ENCODE measurements at regions not wholly inside any gene's neighbourhood (a gene's known extent, or its start where the extent isn't known, plus 50 kb on each side); places are given as distances from the start of the nearest gene placed in this dataset.

DNA sequence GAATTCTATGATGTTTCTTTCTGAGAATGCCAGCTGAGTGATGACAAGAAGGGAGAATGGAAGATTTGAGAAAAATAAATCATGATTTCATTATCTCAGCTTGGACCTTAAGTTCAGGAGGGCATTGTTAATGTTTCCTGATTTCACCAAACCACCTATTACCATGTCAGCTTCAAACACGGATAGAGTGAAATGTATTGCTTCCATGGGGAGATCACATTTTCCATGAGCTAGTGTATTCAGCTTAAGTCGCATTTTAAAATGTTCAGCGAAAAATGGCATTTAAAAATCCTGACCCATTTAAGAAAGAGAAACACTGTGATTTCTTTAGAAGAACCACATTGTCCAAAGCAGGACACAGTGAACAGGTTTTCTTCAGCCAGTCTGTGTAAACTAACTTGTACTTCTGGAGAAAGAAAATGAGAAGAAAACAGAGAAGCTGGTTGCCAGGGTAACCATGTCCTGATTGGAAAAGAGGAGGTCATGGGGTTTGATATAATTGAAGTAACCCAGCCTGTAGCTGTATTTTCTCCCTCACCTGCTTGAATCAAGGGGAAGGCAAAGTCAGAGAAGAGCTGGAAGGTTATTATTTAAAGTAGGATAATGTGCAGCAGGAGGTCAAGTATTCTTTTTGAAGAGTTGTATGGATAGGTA is 684.1 kb upstream of the NRSN1 start:
- Histone ChIP-seq H3K9me3 (ENCODE audit: insufficient read depth, low read length) (no peaks in the 10 kb centered on the region), H2AFZ (ENCODE audit: low read depth, low read length) (no peak overlapping the region), H3K4me3 (ENCODE audit: low read length) (no peak overlapping the region), H3K36me3 (replicated peaks; ENCODE audit: low read depth, low read length) (no peaks in the 10 kb centered on the region), H3K27ac (ENCODE audit: low read length) (no peak overlapping the region), H4K20me1 (ENCODE audit: insufficient read depth, low read length) (no peaks in the 10 kb centered on the region), H3K4me2 (ENCODE audit: low read length) (no peak overlapping the region), H3K4me1 (ENCODE audit: low read length) (0 out of 2 replicates have a peak, but pooled peaks cover 7% of the 10 kb centered on the region), H3K9ac (ENCODE audit: low read length) (no peak overlapping the region), H3K79me2 (ENCODE audit: low read length) (no peaks in the 10 kb centered on the region), H3K27me3 (ENCODE audit: low read depth, low read length) (no peaks in the 10 kb centered on the region)
- TF ChIP-seq EZH2phosphoT487 (IDR thresholded peaks at IDR 0.05; ENCODE audit: low read depth): no peak
- TF ChIP-seq, protein P1, sequence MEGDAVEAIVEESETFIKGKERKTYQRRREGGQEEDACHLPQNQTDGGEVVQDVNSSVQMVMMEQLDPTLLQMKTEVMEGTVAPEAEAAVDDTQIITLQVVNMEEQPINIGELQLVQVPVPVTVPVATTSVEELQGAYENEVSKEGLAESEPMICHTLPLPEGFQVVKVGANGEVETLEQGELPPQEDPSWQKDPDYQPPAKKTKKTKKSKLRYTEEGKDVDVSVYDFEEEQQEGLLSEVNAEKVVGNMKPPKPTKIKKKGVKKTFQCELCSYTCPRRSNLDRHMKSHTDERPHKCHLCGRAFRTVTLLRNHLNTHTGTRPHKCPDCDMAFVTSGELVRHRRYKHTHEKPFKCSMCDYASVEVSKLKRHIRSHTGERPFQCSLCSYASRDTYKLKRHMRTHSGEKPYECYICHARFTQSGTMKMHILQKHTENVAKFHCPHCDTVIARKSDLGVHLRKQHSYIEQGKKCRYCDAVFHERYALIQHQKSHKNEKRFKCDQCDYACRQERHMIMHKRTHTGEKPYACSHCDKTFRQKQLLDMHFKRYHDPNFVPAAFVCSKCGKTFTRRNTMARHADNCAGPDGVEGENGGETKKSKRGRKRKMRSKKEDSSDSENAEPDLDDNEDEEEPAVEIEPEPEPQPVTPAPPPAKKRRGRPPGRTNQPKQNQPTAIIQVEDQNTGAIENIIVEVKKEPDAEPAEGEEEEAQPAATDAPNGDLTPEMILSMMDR (IDR thresholded peaks at IDR 0.05; ENCODE audit: low read depth, low read length): no peak

DNA sequence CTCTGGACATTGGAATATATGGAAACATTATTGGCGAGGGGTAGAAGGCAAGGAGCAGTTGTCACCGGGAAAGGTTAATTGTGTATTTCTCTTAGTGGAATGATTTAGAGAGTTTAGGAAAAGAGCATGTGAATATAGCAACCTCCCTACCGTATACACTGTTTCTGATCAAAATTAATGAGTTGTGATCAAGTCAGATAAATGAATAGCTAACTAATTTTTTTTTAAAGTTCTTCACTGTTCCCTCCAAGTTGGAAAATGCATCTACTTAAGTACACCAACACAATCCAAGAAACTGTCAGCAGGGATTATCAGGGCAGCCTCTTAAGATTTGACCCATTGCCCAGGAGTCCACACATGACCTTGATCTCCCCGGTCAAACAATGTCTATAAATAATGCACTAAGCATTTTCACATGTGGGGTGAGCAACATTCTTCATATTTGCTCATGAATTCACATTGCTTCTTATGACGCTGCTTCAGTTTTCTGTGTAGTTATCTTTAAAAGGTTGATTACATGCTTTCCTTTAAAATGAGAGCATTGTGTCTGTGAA is 680.8 kb upstream of the NRSN1 start:
- H3K9ac ChIP-seq (ENCODE audit: low read length): no peak overlapping the region
- H4K20me1 ChIP-seq (ENCODE audit: insufficient read depth, low read length): no peaks in the 10 kb centered on the region
- no peak overlapping the region for H3K4me2 ChIP-seq (ENCODE audit: low read length)
- no peaks in the 10 kb centered on the region for H3K9me3 ChIP-seq (ENCODE audit: insufficient read depth, low read length)
- no peaks in the 10 kb centered on the region for H3K79me2 ChIP-seq (ENCODE audit: low read length)
- 0 out of 2 replicates have a peak, but pooled peaks cover 7% of the 10 kb centered on the region for H3K4me1 ChIP-seq (ENCODE audit: low read length)
- no peak overlapping the region for H2AFZ ChIP-seq (ENCODE audit: low read depth, low read length)
- no peaks in the 10 kb centered on the region for H3K36me3 ChIP-seq (replicated peaks; ENCODE audit: low read depth, low read length)
- no peak overlapping the region for H3K4me3 ChIP-seq (ENCODE audit: low read length)
- no peaks in the 10 kb centered on the region for H3K27me3 ChIP-seq (ENCODE audit: low read depth, low read length)
- no peak overlapping the region for H3K27ac ChIP-seq (ENCODE audit: low read length)
- TF ChIP-seq EZH2phosphoT487 (IDR thresholded peaks at IDR 0.05; ENCODE audit: low read depth): no peak
- TF ChIP-seq, protein P1 (IDR thresholded peaks at IDR 0.05; ENCODE audit: low read depth, low read length): no peak

DNA sequence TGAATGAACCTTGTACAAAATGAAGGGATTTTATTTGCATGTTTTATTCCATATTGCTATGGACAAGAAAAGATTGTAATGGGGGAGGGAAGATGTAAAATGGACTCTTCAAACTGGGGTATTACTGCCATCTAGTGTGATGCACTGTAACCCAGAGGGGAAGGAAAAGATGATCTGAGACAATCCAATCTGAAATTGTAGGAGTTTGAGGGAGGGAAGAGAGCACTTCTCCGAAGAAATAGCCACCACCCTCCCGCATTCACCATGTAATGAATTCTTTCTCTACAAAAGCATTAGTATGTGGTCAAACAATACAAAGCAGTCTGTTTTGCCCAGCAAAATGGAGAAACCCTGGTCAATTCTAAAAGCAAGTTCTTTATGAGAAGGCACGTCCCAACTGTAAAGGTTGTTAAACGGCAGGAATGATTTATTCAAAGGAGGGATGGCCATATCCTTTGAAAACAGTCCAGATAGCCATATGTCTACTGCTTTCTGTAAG is 679.5 kb upstream of the NRSN1 start:
- H3K27ac ChIP-seq (ENCODE audit: low read length): no peak overlapping the region
- no peaks in the 10 kb centered on the region for H3K27me3 ChIP-seq (ENCODE audit: low read depth, low read length)
- TF ChIP-seq, protein P1 (IDR thresholded peaks at IDR 0.05; ENCODE audit: low read depth, low read length): peak; percentile 51
- TF ChIP-seq EZH2phosphoT487 (IDR thresholded peaks at IDR 0.05; ENCODE audit: low read depth): no peak
- H3K36me3 ChIP-seq (replicated peaks; ENCODE audit: low read depth, low read length): no peaks in the 10 kb centered on the region
- H3K79me2 ChIP-seq (ENCODE audit: low read length): no peaks in the 10 kb centered on the region
- peak overlapping the region; percentile 83; the same call in 1 of the 2 replicates for H2AFZ ChIP-seq (ENCODE audit: low read depth, low read length)
- H3K4me1 ChIP-seq (ENCODE audit: low read length): 0 out of 2 replicates have a peak, but pooled peaks cover 7% of the 10 kb centered on the region
- H3K4me3 ChIP-seq (ENCODE audit: low read length): no peak overlapping the region
- H3K4me2 ChIP-seq (ENCODE audit: low read length): no peak overlapping the region
- H4K20me1 ChIP-seq (ENCODE audit: insufficient read depth, low read length): no peaks in the 10 kb centered on the region
- H3K9me3 ChIP-seq (ENCODE audit: insufficient read depth, low read length): no peaks in the 10 kb centered on the region
- H3K9ac ChIP-seq (ENCODE audit: low read length): no peak overlapping the region

GRCh38 chr6:23447731-23448130 is 678.3 kb upstream of the NRSN1 start:
- Histone ChIP-seq H3K27me3 (ENCODE audit: low read depth, low read length) (no peaks in the 10 kb centered on the region), H2AFZ (ENCODE audit: low read depth, low read length) (no peak overlapping the region), H3K36me3 (replicated peaks; ENCODE audit: low read depth, low read length) (no peaks in the 10 kb centered on the region), H3K9me3 (ENCODE audit: insufficient read depth, low read length) (no peaks in the 10 kb centered on the region), H3K4me2 (ENCODE audit: low read length) (no peak overlapping the region), H4K20me1 (ENCODE audit: insufficient read depth, low read length) (no peaks in the 10 kb centered on the region), H3K4me1 (ENCODE audit: low read length) (0 out of 2 replicates have a peak, but pooled peaks cover 7% of the 10 kb centered on the region), H3K79me2 (ENCODE audit: low read length) (no peaks in the 10 kb centered on the region), H3K27ac (ENCODE audit: low read length) (no peak overlapping the region), H3K9ac (ENCODE audit: low read length) (no peak overlapping the region), H3K4me3 (ENCODE audit: low read length) (no peak overlapping the region)
- TF ChIP-seq, protein P1 (IDR thresholded peaks at IDR 0.05; ENCODE audit: low read depth, low read length): no peak
- TF ChIP-seq EZH2phosphoT487 (IDR thresholded peaks at IDR 0.05; ENCODE audit: low read depth): no peak

Measured in OCI-LY3 (cell line).